HepG2 (cell line): ENCODE measurements at regions not wholly inside any gene's neighbourhood (a gene's known extent, or its start where the extent isn't known, plus 50 kb on each side); places are given as distances from the start of the nearest gene placed in this dataset.

ENCODE experiments used
- ATAC-seq: fragments of 200-7000 bp; cut with Tn5 transposase; 3 replicates; pipeline ENCODE4 v1.9.1; 2020; ENCODE audit warnings: mild to moderate bottlenecking, moderate library complexity
- BruUV-seq: library from RNA; stranded (reverse); fragments of 400-500 nt; replicated peaks from 2 replicates; lab custom pipeline; 2021; lab: Mats Ljungman, UMichigan
- CTCF ChIA-PET: fragments of 300-600 bp; formaldehyde crosslinking; extraction: SDS; loops from one replicate; lab custom pipeline; 2021; ENCODE audit warnings: low total read pairs, inconsistent platforms, low intra/inter-chr PET ratio; lab: Yijun Ruan, JAX
- POLR2A ChIA-PET: fragments of 350-600 bp; sonication (Branson Sonifier 250); formaldehyde crosslinking; loops from one replicate; lab custom pipeline; 2020; ENCODE audit warnings: antibody characterized with exemption, inconsistent platforms; lab: Yijun Ruan, JAX
- DNase-seq: peaks from one replicate; pipeline ENCODE4 v3.0.0-alpha.2; 2015; ENCODE audit warnings: low spot score
- FAIRE-seq: peaks from 3 replicates; lab custom pipeline; 2011; peaks lifted over from hg19 to GRCh38; lab: Jason Lieb, UNC
- H2AFZ ChIP-seq: one replicate; pipeline ENCODE4 v1.6.1; 2011; ENCODE audit warnings: low read length, inconsistent platforms
- H3K27ac ChIP-seq: fragments of 300-600 bp; 3 replicates; pipeline ENCODE4 v1.8.0; 2011; ENCODE audit warnings: mixed run types, mild to moderate bottlenecking, mixed read lengths, low read length, inconsistent platforms; ENCODE audit not compliant: insufficient read depth; ENCODE audit errors: extremely low read length
- H3K27me3 ChIP-seq, 2 experiments: fragments of 200-600 bp in 1 of 2; 2 replicates in 1 of 2; 3 replicates in 1 of 2; pipeline versions ENCODE4 v1.6.0 to v1.8.0; 2011; ENCODE audit warnings: low read length in 2 of 2, mild to moderate bottlenecking in 2 of 2, moderate library complexity in 2 of 2, inconsistent platforms in 1 of 2; ENCODE audit not compliant: insufficient read depth in 2 of 2, control insufficient read depth in 1 of 2
- H3K36me3 ChIP-seq, 2 experiments: fragments of 200-600 bp in 1 of 2; replicated peaks in 1 of 2; 2 replicates in 1 of 2; 3 replicates in 1 of 2; pipeline versions ENCODE4 v1.5.1 to v1.8.0; 2011; ENCODE audit warnings: low read length in 2 of 2, inconsistent platforms in 1 of 2; ENCODE audit not compliant: insufficient read depth in 2 of 2, control insufficient read depth in 1 of 2
- H3K4me1 ChIP-seq: 2 replicates; pipeline ENCODE4 v1.5.1; 2012; ENCODE audit warnings: low read length, inconsistent platforms; ENCODE audit not compliant: insufficient read depth
- H3K4me2 ChIP-seq: 2 replicates; pipeline ENCODE4 v1.6.0; 2011; ENCODE audit warnings: low read depth, low read length, inconsistent platforms
- H3K4me3 ChIP-seq, 3 experiments: fragments of 200-600 bp in 1 of 3; sonication (generic), shearing (Covaris generic) in 1 of 3; replicated peaks in 1 of 3; 2 replicates each; pipeline ENCODE4 v1.5.1; 2011 to 2016; ENCODE audit warnings: low read length in 3 of 3, inconsistent platforms in 2 of 3, low read depth in 2 of 3, mild to moderate bottlenecking in 2 of 3, control low read depth in 1 of 3, mixed read lengths in 1 of 3; ENCODE audit not compliant: insufficient read depth in 1 of 3
- H3K79me2 ChIP-seq: one replicate; pipeline ENCODE4 v1.6.1; 2011; ENCODE audit warnings: low read length, inconsistent platforms; ENCODE audit not compliant: insufficient read depth
- H3K9ac ChIP-seq: 2 replicates; pipeline ENCODE4 v1.6.0; 2011; ENCODE audit warnings: mild to moderate bottlenecking, low read depth, low read length, inconsistent platforms; ENCODE audit not compliant: insufficient read depth
- H3K9me3 ChIP-seq: 2 replicates; pipeline ENCODE4 v1.5.1; 2012; ENCODE audit warnings: mild to moderate bottlenecking, low read length
- H4K20me1 ChIP-seq: 2 replicates; pipeline ENCODE4 v1.6.0; 2011; ENCODE audit warnings: inconsistent platforms, mild to moderate bottlenecking, low read length, moderate library complexity; ENCODE audit not compliant: insufficient read depth
- ISL2 ChIP-seq: sonication (generic); formaldehyde crosslinking; IDR thresholded peaks from 2 replicates; pipeline ENCODE4 v1.5.0; 2020; ENCODE audit warnings: missing genetic modification reagents
- SIN3A ChIP-seq: IDR thresholded peaks from 2 replicates; pipeline ENCODE4 v1.6.1; 2011; ENCODE audit warnings: low read depth, mild to moderate bottlenecking, control low read depth, low read length, borderline replicate concordance
- SP5 ChIP-seq: IDR thresholded peaks from 2 replicates; pipeline ENCODE4 v1.6.1; 2016; ENCODE audit warnings: low read depth, borderline replicate concordance
- ZNF20 ChIP-seq: sonication (generic); formaldehyde crosslinking; IDR thresholded peaks from 2 replicates; pipeline ENCODE4 v1.4.0; 2020; ENCODE audit warnings: mild to moderate bottlenecking, moderate library complexity, missing genetic modification reagents
- ZSCAN22 ChIP-seq: sonication (generic); formaldehyde crosslinking; IDR thresholded peaks from 2 replicates; pipeline ENCODE4 v1.4.0; 2020; ENCODE audit warnings: mild to moderate bottlenecking, missing genetic modification reagents
- WGBS: methylation state at CpG from one replicate; pipeline ENCODE4 v1.1.6; 2017; ENCODE audit warnings: low lambda C conversion rate; 5-methylcytosine and 5-hydroxymethylcytosine counted together
- in situ Hi-C: cut with HindIII; loops from 2 replicates; pipeline ENCODE4 v1.10.0; 2017; ENCODE audit warnings: low pct_unique_long_range_greater_than_20kb; ENCODE audit not compliant: extremely low pct_ligation_motif_present
- intact Hi-C: fragments of 100-400 bp; cut with micrococcal nuclease; formaldehyde crosslinking; loops from one replicate; pipeline ENCODE4 v1.10.0; 2022; ENCODE audit not compliant: unreplicated experiment
- TF ChIP-seq, protein P1 (sequence below): sonication (generic); formaldehyde crosslinking; IDR thresholded peaks from one replicate; pipeline ENCODE4 v1.5.1; 2020; ENCODE audit warnings: mild to moderate bottlenecking, missing genetic modification reagents; ENCODE audit errors: not compliant biosample characterization
- TF ChIP-seq, protein P2 (sequence below): sonication (generic); formaldehyde crosslinking; IDR thresholded peaks from 2 replicates; pipeline ENCODE4; 2020; ENCODE audit warnings: missing genetic modification reagents, mild to moderate bottlenecking, borderline replicate concordance
- TF ChIP-seq, protein P3 (sequence below): sonication (generic); formaldehyde crosslinking; IDR thresholded peaks from 2 replicates; pipeline ENCODE4 v1.5.0; 2020; ENCODE audit warnings: missing genetic modification reagents
- TF ChIP-seq, protein P4 (sequence below): IDR thresholded peaks from 2 replicates; pipeline ENCODE4 v1.6.1; 2016; ENCODE audit warnings: missing genetic modification reagents, missing compliant biosample characterization

DNA sequence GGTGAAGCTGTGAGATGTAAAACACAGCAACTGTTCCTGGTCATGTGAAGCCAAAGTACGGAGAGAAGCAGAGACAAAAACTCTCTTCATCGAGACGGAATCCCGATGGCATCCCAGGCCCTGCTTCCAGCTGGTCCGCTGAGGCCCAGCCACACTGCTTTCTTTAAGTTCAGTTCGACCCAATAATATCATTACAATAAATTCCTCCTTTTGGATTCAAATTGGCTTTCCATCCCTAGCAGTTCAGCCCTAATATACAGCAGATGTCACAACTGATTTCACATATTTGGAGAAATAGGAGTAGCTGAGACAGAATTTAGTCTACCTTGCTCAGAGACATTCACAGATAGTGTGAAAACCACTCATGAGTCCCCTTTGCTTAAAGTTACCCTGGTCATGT lies 98.3 kb upstream of the SPRY1 start:
- no peaks in the 10 kb centered on the region for H3K9me3 ChIP-seq
- H3K79me2 ChIP-seq: no peaks in the 10 kb centered on the region
- ATAC-seq (no peak), FAIRE-seq (no peak), DNase-seq (no peak)
- BruUV-seq: no TSS peak
- H3K27me3 ChIP-seq: no peaks in the 10 kb centered on the region
- TF ChIP-seq SIN3A: no peak
- TF ChIP-seq, protein P1, sequence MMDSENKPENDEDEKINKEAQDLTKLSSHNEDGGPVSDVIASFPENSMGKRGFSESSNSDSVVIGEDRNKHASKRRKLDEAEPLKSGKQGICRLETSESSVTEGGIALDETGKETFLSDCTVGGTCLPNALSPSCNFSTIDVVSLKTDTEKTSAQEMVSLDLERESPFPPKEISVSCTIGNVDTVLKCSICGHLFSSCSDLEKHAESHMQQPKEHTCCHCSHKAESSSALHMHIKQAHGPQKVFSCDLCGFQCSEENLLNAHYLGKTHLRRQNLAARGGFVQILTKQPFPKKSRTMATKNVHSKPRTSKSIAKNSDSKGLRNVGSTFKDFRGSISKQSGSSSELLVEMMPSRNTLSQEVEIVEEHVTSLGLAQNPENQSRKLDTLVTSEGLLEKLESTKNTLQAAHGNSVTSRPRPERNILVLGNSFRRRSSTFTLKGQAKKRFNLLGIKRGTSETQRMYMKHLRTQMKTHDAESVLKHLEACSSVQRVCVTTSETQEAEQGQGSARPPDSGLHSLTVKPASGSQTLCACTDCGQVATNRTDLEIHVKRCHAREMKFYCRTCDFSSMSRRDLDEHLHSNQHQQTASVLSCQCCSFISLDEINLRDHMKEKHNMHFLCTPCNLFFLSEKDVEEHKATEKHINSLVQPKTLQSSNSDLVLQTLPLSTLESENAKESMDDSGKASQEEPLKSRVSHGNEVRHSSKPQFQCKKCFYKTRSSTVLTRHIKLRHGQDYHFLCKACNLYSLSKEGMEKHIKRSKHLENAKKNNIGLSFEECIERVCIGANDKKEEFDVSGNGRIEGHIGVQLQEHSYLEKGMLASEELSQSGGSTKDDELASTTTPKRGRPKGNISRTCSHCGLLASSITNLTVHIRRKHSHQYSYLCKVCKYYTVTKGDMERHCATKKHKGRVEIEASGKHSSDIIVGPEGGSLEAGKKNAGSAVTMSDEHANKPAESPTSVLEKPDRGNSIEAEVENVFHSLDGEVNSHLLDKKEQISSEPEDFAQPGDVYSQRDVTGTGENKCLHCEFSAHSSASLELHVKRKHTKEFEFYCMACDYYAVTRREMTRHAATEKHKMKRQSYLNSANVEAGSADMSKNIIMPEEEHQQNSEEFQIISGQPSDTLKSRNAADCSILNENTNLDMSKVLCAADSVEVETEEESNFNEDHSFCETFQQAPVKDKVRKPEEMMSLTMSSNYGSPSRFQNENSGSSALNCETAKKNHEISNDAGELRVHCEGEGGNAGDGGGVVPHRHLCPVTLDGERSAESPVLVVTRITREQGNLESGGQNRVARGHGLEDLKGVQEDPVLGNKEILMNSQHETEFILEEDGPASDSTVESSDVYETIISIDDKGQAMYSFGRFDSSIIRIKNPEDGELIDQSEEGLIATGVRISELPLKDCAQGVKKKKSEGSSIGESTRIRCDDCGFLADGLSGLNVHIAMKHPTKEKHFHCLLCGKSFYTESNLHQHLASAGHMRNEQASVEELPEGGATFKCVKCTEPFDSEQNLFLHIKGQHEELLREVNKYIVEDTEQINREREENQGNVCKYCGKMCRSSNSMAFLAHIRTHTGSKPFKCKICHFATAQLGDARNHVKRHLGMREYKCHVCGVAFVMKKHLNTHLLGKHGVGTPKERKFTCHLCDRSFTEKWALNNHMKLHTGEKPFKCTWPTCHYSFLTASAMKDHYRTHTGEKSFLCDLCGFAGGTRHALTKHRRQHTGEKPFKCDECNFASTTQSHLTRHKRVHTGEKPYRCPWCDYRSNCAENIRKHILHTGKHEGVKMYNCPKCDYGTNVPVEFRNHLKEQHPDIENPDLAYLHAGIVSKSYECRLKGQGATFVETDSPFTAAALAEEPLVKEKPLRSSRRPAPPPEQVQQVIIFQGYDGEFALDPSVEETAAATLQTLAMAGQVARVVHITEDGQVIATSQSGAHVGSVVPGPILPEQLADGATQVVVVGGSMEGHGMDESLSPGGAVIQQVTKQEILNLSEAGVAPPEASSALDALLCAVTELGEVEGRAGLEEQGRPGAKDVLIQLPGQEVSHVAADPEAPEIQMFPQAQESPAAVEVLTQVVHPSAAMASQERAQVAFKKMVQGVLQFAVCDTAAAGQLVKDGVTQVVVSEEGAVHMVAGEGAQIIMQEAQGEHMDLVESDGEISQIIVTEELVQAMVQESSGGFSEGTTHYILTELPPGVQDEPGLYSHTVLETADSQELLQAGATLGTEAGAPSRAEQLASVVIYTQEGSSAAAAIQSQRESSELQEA: no peak
- no peak for TF ChIP-seq SP5
- TF ChIP-seq, protein P2, sequence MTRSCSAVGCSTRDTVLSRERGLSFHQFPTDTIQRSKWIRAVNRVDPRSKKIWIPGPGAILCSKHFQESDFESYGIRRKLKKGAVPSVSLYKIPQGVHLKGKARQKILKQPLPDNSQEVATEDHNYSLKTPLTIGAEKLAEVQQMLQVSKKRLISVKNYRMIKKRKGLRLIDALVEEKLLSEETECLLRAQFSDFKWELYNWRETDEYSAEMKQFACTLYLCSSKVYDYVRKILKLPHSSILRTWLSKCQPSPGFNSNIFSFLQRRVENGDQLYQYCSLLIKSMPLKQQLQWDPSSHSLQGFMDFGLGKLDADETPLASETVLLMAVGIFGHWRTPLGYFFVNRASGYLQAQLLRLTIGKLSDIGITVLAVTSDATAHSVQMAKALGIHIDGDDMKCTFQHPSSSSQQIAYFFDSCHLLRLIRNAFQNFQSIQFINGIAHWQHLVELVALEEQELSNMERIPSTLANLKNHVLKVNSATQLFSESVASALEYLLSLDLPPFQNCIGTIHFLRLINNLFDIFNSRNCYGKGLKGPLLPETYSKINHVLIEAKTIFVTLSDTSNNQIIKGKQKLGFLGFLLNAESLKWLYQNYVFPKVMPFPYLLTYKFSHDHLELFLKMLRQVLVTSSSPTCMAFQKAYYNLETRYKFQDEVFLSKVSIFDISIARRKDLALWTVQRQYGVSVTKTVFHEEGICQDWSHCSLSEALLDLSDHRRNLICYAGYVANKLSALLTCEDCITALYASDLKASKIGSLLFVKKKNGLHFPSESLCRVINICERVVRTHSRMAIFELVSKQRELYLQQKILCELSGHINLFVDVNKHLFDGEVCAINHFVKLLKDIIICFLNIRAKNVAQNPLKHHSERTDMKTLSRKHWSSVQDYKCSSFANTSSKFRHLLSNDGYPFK (CRISPR knock-in tag): no peak
- TF ChIP-seq, protein P3, sequence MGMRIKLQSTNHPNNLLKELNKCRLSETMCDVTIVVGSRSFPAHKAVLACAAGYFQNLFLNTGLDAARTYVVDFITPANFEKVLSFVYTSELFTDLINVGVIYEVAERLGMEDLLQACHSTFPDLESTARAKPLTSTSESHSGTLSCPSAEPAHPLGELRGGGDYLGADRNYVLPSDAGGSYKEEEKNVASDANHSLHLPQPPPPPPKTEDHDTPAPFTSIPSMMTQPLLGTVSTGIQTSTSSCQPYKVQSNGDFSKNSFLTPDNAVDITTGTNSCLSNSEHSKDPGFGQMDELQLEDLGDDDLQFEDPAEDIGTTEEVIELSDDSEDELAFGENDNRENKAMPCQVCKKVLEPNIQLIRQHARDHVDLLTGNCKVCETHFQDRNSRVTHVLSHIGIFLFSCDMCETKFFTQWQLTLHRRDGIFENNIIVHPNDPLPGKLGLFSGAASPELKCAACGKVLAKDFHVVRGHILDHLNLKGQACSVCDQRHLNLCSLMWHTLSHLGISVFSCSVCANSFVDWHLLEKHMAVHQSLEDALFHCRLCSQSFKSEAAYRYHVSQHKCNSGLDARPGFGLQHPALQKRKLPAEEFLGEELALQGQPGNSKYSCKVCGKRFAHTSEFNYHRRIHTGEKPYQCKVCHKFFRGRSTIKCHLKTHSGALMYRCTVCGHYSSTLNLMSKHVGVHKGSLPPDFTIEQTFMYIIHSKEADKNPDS (CRISPR knock-in tag): no peak
- no peak for TF ChIP-seq ZNF20
- TF ChIP-seq, protein P4, sequence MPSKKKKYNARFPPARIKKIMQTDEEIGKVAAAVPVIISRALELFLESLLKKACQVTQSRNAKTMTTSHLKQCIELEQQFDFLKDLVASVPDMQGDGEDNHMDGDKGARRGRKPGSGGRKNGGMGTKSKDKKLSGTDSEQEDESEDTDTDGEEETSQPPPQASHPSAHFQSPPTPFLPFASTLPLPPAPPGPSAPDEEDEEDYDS (CRISPR knock-in tag): no peak
- TF ChIP-seq ISL2 (CRISPR knock-in tag): no peak
- TF ChIP-seq ZSCAN22 (CRISPR knock-in tag): no peak
- H3K36me3 ChIP-seq: no peaks in the 10 kb centered on the region
- H4K20me1 ChIP-seq: no peaks in the 10 kb centered on the region
- H2AFZ ChIP-seq: no peak overlapping the region
- ChIA-PET CTCF (no interaction called here), POLR2A (no interaction called here)
- H3K27ac ChIP-seq: no peak overlapping the region
- no peak overlapping the region for H3K9ac ChIP-seq
- H3K4me1 ChIP-seq: no peaks in the 10 kb centered on the region
- intact Hi-C loops (no loop called here), in situ Hi-C loops (no loop called here)
- WGBS: 97% methylated on average over 6 of the region's 6 CpGs
- no peak overlapping the region for H3K4me3 ChIP-seq
- no peak overlapping the region for H3K4me2 ChIP-seq
